Testis (tissue), 2 donors: ENCODE measurements at regions not wholly inside any gene's neighbourhood (a gene's known extent, or its start where the extent isn't known, plus 50 kb on each side); places are given as distances from the start of the nearest gene placed in this dataset.

Experiments
- POLR2A ChIP-seq: fragments of 450-650 bp; IDR thresholded peaks from one replicate; pipeline ENCODE4 v1.6.1; 2017; ENCODE audit warnings: antibody characterized with exemption, mild to moderate bottlenecking, moderate library complexity
- TF ChIP-seq, protein P1 (sequence below), 3 experiments: fragments of 450-650 bp in 2 of 3; fragments of 200-600 bp in 1 of 3; sonication (generic) in 1 of 3; IDR thresholded peaks; one replicate each; pipeline ENCODE4 v1.5.1; 2016 to 2019; ENCODE audit warnings: antibody characterized with exemption in 3 of 3, mild to moderate bottlenecking in 2 of 3, moderate library complexity in 1 of 3

DNA sequence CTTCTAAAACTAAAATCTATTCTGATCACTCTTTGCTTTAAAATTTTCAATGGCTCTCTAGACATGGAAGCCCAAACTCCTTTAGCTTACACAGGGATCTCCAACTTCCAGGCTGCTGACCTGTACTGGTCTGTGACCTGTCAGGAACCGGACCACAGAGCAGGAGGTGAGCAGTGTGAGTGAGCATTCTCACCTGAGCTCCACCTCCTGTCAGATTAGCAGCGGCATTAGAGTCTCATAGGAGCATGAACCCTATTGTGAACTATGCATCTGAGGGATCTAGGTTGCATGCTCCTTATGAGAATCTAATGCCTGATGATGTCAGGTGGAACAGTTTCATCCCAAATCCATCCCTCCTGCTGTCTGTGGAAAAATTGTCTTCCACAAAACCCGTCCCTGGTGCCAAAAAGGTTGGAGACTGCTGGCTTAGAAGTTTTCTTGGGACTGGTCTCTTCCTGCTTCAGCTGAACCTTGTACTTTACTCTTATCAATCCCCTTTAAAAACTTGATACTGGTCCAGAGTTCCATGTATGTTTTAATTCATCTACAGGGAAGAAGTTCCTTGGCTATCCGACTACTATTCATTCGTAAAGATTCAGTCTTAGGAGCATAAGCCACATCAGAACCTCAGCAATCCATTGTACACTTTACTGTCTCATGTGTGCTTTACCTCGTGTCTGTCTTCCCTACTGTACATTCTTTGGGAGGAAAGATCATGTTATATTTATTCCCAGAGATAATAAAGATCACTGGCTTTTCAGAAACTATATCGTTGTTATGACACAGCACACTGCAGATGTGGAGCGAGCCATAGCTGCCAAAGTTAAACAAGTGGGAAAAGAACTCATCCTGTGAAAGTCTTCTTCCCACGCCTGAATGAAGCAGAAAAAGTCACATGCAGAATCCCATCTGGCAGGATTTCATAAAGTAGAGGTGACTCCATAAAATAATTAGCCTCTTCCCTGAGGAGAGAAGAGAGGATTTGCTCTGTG lies 183.8 kb downstream of the LRATD1 start:
- TF ChIP-seq, protein P1, sequence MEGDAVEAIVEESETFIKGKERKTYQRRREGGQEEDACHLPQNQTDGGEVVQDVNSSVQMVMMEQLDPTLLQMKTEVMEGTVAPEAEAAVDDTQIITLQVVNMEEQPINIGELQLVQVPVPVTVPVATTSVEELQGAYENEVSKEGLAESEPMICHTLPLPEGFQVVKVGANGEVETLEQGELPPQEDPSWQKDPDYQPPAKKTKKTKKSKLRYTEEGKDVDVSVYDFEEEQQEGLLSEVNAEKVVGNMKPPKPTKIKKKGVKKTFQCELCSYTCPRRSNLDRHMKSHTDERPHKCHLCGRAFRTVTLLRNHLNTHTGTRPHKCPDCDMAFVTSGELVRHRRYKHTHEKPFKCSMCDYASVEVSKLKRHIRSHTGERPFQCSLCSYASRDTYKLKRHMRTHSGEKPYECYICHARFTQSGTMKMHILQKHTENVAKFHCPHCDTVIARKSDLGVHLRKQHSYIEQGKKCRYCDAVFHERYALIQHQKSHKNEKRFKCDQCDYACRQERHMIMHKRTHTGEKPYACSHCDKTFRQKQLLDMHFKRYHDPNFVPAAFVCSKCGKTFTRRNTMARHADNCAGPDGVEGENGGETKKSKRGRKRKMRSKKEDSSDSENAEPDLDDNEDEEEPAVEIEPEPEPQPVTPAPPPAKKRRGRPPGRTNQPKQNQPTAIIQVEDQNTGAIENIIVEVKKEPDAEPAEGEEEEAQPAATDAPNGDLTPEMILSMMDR (IDR thresholded peaks at IDR 0.05) = no peak
- no peak for TF ChIP-seq POLR2A
